ENCODE measurements at regions not wholly inside any gene's neighbourhood (a gene's known extent, or its start where the extent isn't known, plus 50 kb on each side); places are given as distances from the start of the nearest gene placed in this dataset.
"Not testable (repeated sequence)": the region's sequence is repeated elsewhere in the genome, so short reads cannot be mapped to it uniquely, and the experiment has no call there.

DNA sequence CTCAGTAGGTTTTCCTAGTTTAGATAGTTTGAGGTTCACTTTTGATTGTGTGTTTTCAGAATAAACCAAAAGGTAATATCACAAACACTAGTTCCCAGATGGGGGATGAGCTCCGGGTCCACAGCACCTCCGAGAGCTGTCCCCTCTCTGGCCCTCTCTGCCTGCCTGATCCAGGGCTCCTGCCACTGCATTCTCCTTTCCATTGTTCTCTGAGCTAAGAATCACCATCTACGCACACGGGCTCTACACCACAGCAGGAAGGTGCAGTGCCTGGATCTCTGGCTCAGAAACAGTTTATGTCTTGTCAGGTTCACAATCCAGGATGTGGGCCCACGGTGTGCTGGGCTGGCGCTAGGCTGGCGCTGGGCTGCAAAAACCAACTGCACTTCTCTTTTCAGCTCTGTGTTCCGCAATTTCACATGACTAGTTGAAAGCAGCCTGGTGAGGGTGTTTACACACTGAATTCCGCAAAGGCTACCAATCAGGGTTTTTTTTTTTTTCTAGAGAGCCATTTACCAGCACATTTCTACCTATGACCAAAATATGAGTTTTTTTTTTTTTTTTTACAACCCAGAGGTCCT lies 167.5 kb downstream of the SOD2 start:
- no peak for DNase-seq (ENCODE audit: low spot score)
- TF ChIP-seq, protein P1, sequence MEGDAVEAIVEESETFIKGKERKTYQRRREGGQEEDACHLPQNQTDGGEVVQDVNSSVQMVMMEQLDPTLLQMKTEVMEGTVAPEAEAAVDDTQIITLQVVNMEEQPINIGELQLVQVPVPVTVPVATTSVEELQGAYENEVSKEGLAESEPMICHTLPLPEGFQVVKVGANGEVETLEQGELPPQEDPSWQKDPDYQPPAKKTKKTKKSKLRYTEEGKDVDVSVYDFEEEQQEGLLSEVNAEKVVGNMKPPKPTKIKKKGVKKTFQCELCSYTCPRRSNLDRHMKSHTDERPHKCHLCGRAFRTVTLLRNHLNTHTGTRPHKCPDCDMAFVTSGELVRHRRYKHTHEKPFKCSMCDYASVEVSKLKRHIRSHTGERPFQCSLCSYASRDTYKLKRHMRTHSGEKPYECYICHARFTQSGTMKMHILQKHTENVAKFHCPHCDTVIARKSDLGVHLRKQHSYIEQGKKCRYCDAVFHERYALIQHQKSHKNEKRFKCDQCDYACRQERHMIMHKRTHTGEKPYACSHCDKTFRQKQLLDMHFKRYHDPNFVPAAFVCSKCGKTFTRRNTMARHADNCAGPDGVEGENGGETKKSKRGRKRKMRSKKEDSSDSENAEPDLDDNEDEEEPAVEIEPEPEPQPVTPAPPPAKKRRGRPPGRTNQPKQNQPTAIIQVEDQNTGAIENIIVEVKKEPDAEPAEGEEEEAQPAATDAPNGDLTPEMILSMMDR (IDR thresholded peaks at IDR 0.05; ENCODE audit: extremely low read depth, missing control alignments): no peak

DNA sequence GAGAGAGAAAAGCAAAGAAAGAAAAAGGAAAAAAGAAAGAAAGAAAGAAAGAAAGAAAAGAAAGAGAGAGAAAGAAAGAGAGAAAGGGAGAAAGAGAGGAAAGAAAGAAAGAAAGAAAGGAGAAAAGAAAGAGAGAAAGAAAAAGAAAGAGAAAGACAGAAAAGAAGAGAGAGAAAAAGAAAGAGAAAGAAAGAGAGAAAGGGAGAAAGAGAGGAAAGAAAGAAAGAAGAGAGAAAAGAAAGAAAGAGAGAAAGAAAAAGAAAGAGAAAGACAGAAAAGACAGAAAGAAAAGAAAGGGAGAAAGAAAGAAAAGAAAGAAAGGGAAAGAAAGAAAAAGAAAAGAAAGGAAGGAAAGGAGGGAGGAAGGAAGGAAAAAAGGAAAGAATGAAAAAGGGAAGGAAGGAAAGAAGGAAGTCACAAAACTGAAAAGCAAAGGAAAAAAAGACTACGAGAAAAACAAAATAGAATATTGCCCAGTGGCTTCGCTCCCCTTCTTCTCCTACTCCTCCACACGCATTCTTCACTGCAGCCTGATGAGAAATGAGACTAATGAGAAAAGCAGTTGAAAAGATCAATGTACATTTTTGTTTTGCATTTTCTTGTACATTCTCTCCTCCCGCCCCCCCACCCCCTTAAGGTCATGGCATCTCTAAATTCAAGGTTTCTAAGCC lies 170.0 kb downstream of the SOD2 start:
- TF ChIP-seq, protein P1 (IDR thresholded peaks at IDR 0.05; ENCODE audit: extremely low read depth, missing control alignments): no peak
- DNase-seq (ENCODE audit: low spot score): no peak

DNA sequence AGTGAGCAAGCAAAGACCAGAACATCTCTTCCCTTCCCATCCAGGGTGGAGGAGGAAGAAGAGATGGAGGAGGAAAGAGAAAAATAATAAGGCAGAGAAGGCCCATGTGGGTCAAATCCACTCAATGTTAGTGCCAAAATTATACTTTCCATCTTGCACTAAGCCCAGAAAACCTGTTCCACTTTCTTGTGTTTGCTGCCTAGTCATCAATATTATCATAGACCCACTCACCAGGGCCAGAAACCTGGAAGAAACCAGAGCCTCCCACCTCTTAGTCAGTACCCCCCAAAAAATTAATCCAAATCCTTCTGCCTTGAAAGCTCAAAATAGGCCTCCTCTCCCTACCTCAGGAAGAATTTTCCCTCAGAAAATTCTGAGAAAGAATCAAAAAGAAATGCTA lies 171.1 kb downstream of the SOD2 start:
- TF ChIP-seq, protein P1 (IDR thresholded peaks at IDR 0.05; ENCODE audit: extremely low read depth, missing control alignments): no peak
- DNase-seq (ENCODE audit: low spot score): no peak

DNA sequence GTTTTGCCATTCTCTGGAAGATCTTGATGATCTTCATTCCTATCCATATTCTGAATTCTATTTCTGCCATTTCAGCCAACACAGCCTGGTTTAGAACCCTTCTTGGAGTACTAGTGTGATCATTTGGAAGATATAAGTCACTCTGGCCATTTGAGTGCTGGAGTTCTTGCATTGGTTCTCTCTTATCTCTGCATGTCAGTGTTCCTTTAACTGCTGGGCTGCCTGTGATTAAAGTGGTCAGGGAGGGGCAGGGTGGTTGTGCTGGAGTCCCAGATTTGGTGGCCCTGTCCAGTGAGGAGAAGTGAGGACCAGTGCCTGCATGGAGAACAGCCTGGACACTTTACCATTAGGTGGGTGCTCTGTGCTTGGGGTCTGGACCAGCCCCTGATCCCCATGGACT lies 173.0 kb downstream of the SOD2 start:
- DNase-seq (ENCODE audit: low spot score): no peak
- TF ChIP-seq, protein P1 (IDR thresholded peaks at IDR 0.05; ENCODE audit: extremely low read depth, missing control alignments): no peak

DNA sequence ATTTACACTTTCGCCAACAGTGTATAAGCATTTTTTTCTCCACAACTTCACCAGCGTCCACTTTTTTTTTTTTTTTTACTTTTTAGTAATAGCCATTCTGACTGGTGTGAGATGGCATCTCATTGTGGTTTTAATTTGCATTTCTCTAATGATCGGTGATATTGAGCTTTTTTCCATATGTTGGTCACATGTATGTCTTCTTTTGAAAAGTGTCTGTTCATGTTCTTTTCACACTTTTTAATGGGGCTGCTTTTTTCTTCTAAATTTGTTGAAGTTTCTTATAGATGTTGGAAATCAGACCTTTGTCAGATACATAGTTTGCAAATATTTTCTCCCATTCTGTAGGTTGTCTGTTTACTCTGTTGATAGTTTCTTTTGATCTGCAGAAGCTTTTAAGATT lies 177.2 kb downstream of the SOD2 start:
- not testable (repeated sequence) for DNase-seq (ENCODE audit: low spot score)

DNA sequence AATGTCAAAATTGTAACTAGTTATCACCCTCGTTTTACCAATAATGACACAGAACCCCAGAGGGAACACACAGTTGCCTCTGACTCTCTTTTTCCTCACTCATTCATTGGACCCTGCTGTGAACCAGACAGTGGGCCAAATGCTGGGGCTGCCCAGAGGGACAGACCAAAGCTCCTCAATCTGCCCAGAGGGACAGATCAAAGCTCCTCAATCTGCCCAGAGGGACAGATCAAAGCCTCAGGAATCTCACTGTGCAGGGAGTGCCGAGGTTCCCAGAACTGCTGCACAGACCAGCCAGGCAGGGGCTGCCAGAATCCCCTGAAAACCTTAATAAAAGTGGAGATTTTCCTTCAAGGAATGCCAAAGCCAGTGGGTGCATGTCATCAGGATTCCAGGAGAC lies 179.1 kb downstream of the SOD2 start:
- DNase-seq (ENCODE audit: low spot score): no peak
- TF ChIP-seq, protein P1 (IDR thresholded peaks at IDR 0.05; ENCODE audit: extremely low read depth, missing control alignments): no peak

DNA sequence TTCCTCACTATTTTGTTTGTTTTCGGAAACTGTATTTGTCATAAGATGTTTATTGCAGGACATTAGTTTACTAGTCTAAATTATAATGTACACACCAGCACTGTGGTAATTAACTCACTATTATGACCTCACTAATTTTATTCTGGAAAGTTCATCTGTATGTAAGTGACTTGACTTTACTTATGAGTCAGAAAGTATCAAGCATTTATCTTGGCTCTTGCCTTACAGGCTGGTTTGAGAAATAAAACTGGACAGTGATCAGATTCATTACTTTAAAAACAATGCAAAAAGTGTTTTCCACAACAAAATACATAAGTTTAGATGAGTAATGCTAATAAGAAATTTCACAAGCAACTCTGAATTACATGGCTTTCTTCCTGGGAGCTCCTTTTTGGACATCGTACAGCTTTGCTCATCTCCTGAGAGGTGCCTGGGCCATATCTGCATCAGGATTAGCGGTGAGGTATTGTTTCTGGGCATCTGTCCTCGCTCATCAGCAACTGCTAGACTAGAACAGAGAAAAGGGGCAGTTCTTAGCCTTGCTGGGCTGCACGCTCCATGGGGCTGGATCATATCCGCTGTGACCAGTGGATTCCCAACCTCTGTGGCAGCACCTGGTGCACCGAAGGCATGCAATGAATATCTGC lies 179.8 kb downstream of the SOD2 start:
- DNase-seq (ENCODE audit: low spot score): no peak

More for the DNA sequence above, 179.8 kb downstream of the SOD2 start:
- TF ChIP-seq, protein P1 (IDR thresholded peaks at IDR 0.05; ENCODE audit: extremely low read depth, missing control alignments): no peak
